ENCODE measurements at regions not wholly inside any gene's neighbourhood (a gene's known extent, or its start where the extent isn't known, plus 50 kb on each side); places are given as distances from the start of the nearest gene placed in this dataset.
"Not testable (repeated sequence)": the region's sequence is repeated elsewhere in the genome, so short reads cannot be mapped to it uniquely, and the experiment has no call there.

DNA sequence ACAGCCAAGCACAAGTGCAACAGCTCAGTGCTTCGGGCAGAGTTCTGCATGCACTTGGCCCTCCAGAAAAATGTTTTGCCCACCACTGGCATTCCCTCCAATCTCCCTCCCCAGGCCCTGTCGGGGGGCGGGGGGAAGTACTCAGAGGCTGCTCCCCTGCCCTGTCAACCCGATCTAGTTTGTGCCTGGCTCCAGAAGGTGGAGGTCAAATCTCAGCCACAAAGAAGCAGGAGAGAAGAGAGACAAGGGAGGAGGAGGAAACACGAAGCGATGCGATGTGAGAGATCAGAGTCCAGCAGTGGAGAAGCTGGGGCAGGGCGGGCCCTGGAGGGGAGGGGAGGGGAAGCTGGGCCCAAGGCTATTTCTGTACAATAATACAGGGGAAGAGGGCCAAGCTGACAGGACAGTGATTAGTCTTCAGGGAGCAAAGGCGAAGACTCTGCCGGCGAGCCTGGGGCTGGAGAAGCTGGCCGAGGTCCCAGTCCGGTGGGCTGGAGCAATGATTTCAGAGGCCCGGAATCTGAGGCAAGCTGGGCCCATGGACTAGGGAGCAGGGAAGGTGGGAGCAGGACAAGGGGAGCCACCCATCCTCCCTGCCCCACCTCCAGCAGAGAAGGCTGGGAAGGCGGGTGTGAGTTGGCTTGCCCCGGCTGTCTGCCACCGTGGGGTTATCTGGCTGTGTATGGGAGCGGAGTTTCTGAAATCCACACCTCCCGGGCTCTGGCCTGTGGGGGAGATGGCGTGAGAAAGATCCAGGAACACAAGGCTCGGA is 167.1 kb downstream of the EFNB1 start:
- DNase-seq (ENCODE audit: low spot score) = no peak

DNA sequence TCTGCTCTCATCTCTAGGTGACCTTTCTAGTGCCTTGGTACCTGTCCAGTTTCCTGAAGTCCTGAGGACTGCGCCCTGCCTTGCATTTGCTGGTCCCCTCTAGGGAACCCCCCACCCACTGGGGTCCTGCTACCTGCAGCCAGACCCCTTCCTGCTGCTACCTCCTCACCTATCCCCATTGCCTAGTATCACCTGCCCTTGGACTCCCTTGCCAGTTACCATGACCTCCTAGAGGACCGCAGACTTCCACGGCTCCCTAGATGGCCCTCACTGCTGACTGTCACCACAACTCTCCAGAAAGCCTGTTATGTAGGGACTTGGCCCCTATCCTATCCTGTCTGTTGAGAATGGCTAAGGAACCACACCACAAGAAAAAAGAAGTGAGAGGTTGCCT is 166.6 kb downstream of the EFNB1 start:
- DNase-seq (ENCODE audit: low spot score) = no peak

GRCh38 chrX:68994891-68995255 is 166.1 kb downstream of the EFNB1 start:
- DNase-seq (ENCODE audit: low spot score) = no peak

DNA sequence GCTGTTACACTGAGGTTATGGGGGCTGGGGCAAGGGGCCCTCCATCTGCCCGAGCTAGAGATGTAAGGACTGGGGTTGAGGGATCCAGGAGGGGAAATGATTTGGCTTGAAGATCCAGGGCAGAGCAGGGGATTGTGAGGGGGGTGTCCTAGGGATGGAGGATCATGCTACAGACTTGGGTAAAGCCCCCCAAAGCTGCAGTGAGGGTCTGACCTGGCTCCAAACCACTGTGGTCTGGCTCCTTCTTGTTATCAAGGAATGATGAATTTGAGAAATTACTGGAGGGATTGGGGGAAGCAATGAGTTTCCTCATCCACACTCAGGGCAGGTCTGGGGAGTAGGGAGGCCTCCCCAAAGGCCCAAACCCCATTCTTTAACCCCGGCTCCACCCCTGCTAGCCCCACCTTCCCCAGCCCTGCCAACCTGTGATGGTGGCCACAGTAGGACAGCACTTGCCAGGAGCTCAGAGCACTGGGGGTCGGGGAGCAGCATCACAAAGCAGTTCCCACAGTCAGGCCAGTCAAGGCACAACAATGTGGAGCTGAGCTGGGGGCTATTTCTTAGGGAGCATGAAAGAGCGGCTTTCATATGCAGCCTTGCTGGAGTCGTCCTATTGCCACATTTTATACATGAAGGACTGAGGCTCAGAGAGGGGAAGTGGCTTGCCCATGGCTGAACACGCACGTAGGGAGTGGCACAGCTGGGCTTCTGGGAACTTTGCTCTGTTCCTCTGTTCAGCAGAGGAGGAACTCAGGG is 165.5 kb downstream of the EFNB1 start:
- DNase-seq (ENCODE audit: low spot score) = no peak

DNA sequence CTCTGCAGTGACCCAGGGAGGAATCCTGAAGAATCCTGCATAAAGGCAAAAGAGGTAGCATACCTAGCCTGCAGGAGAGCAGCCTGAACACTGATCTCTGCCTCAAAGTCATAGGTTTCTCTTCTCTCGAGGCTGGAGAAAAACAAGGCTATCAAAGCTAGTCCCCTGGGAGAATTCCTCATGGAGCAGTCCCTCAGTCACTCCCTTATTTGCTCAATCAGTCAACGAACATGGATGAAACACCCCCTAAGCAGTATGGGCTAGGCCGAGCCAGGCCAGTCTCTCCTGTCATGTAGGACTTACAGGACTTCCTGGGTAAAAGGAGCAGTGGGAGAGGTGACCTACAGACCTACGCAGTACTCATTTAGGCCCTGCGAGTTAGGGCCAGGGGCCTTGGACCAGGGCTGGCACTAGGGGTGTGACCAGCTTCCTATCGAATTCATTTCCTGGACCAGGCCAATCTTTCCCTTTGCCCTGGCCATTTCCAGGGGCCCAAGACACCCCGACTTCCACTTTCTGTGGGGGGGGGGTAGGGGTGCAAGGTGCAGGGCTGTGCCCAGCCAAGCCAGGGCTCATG is 164.1 kb downstream of the EFNB1 start:
- DNase-seq (ENCODE audit: low spot score) = no peak

DNA sequence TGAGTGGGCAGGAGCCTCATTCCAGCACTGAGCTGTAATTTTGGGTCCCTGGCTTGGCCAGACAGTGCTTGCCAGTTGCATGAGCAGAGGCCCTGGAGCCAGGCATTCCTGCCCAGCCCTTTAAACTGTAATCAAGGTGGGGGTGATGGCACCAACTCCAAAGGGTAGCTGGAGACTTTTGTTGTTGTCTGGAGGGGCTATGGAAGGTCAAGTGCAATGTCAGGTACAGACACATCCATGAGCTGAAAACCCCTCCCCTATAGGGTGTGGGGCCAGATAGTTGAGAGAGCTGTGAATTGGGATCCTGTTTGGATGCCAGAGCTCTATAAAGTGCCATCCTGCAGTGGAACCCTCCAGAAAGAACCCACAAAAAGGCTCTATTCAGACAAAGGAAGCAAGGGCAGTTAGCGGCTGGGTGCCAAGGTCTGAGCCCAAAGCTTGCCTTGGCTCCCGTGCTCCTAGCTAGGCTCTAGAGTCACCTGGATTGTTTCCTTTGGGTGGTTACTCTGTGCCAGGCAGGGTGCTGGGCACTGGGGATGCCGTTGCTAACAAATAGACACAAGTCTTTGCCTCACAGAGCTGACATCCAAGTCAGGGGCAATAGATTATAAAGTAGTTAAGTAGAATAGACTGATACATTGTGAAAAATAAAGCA is 163.0 kb downstream of the EFNB1 start:
- DNase-seq (ENCODE audit: low spot score) = no peak

GRCh38 chrX:68990948-68991347 is 162.1 kb downstream of the EFNB1 start:
- no peak for DNase-seq (ENCODE audit: low spot score)

DNA sequence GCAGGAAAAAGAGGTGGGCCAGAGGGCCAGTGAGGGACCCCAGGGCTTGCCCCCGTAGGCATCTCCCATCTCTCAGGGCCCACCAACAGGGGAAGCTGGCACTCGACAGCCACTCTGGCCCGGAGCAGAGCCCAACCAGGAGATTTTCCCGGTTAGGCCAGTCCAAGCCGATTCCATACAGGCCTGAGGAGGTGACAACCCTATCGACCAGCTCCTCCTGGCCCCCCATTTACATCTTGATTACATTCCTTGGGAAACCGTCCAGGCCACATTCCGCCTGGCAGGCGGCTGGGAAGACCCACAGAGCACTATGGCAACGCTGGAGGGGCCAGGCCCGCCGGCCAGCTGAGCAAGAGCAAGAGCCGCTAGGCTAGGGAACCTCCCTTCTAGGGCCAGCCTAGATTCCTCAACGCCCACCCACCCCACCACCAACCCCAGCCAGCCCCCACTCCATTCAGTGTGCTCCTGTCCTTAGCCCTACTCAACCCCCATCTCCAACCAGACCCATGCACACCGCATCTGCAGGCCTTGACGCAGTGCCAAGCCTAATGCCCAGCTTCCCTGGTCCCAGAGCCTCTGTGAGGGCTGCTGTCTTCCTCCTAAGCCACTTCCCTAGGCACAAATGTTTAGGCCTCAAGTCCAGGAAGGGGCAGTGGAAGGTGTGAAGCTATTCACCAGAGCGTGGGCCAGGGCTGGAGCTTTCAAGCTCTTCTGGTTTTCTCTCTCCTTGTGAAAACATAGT is 161.2 kb downstream of the EFNB1 start:
- DNase-seq (ENCODE audit: low spot score) = no peak

DNA sequence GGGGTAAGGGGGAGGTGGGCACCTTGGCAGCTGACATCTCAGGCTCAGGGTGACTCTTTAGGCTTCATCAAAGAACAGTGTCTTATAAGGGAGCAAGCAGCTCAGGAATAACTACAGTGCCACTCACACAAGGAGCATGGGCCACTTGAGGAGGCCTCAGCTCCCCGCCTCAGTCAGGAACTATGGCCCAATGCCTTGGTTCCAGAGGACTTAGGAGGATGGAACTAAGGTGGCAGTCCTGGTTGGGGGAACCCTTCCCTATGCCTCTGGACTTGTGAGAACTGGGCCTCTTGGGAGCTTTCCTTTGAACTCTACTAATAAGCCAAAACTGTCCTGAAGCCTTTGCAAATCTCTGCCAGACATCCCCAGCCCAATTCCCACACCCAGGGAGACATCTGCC is 160.6 kb downstream of the EFNB1 start:
- DNase-seq (ENCODE audit: low spot score) = no peak

DNA sequence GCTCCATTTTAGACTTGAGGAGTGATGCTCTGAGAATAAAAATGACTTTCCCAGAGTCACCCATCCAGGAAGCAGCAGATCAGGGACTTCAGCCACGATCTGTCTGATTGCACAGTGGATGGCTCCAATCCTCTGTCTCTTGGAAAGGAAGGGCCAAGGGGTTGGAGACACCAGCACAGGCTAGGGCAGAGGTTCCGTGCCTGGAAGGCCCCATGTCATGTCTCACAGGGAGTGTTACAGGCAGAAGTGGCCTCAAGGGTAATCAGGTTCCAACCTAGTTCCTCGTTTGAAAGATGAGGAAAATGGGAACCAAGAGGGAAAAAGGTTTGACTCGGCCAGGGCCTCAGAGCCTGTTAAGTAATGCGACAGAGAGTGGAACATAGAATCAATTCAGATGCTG is 160.0 kb downstream of the EFNB1 start:
- DNase-seq (ENCODE audit: low spot score) = no peak

DNA sequence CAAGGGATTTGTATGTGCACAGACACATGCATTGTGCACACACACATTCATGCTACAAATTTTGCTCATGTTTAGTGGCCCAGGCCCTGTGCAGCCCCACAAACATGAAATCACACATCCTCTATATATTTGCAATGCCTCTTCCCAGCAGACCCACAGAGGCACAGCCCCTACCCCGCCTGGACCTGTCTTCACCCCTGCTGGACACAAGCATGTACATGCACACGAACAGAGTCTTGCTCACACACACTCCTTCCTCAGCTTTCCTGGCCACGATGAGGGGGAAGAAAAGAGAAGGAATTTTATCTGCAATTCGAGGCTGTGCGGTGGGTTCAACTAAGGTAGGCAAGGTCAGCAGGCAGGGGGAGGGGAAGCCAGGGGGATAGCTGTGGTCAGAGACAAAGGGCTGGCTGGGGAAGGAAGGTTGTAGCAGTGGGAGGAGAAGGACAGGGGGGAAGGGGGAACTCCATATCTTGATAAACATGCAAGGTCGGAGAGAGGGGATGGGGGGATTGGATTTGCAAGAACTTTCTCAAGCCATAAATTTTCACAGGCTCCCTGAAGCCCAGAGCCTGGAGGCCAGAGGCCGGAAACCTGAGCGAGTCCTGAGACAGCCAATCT is 156.4 kb downstream of the EFNB1 start:
- no peak for DNase-seq (ENCODE audit: low spot score)

- DNase-seq (ENCODE audit: low spot score) = no peak
Measured at GRCh38 chrX:68983004-68983857, 154.4 kb downstream of the EFNB1 start.

DNA sequence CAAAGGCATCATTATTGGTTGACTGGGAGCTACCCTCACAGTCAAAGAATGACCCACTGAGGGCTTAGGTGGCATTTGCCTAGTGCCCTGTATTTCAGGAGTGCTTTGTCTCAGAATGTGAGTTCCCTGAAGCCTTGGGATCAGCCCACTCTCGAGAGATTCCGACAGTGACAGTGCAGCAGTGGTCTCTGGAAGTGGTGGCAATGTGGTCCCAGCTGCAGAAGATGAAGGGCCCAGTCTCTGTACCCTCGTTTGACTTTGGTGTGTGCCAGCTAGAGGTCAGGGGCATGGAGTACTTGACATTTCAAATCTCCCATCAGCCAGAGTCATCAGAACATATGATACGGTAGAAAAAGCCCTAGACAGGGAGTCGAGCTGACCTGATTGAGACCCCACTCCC is 153.7 kb downstream of the EFNB1 start:
- DNase-seq (ENCODE audit: low spot score) = no peak

- no peak for DNase-seq (ENCODE audit: low spot score)
Measured at GRCh38 chrX:68980906-68981616, 152.2 kb downstream of the EFNB1 start.

GRCh38 chrX:68978655-68979054 is 149.8 kb downstream of the EFNB1 start:
- no peak for DNase-seq (ENCODE audit: low spot score)

GRCh38 chrX:68978255-68978654 is 149.4 kb downstream of the EFNB1 start:
- no peak for DNase-seq (ENCODE audit: low spot score)

GRCh38 chrX:68953331-68953730 is 124.5 kb downstream of the EFNB1 start:
- no peak for DNase-seq (ENCODE audit: low spot score)

- DNase-seq (ENCODE audit: low spot score) = not testable (repeated sequence)
Measured at GRCh38 chrX:68951942-68952619, 123.3 kb downstream of the EFNB1 start.

DNA sequence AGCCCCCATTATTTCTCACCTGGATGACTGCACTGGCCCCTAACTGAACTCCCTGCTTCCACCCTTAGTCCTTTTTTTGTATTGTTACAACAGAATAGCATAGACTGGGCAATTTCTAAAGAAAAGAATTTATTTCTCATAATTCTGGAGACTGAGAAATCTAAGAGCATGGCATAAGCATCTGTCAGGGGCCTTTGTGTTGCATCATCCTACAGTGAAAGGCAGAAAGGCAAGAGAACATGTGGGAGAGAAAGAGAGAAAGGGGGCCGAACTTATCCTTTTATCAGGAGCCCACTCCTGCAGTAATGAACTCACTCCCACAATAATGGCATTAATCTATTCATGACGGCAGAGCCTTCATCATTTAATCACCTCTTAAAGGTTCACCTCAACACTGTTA is 122.1 kb downstream of the EFNB1 start:
- DNase-seq (ENCODE audit: low spot score) = no peak

All from HuH-7.5 (cell line).